GM21717 (cell line): ENCODE measurements at regions not wholly inside any gene's neighbourhood (a gene's known extent, or its start where the extent isn't known, plus 50 kb on each side); places are given as distances from the start of the nearest gene placed in this dataset.

Experiments used
- ATAC-seq: cut with Tn5 transposase; IDR thresholded peaks from one replicate; pipeline ENCODE4 v1.9.1; 2021; ENCODE audit warnings: mild to moderate bottlenecking, moderate library complexity; ENCODE audit not compliant: unreplicated experiment

GRCh38 chr5:103464835-103465484 is 97.6 kb downstream of the NUDT12 start:
- ATAC-seq = no peak

GRCh38 chr5:103463261-103463660 is 99.3 kb downstream of the NUDT12 start:
- no peak for ATAC-seq

- ATAC-seq = no peak
These were observed 101.3 kb downstream of the NUDT12 start for GRCh38 chr5:103461243-103461642.

GRCh38 chr5:103458497-103459040 is 104.0 kb downstream of the NUDT12 start:
- no peak for ATAC-seq

GRCh38 chr5:103456476-103456875 is 106.1 kb downstream of the NUDT12 start:
- no peak for ATAC-seq

GRCh38 chr5:103455796-103456195 is 106.8 kb downstream of the NUDT12 start:
- ATAC-seq = no peak

GRCh38 chr5:103454770-103455169 is 107.8 kb downstream of the NUDT12 start:
- ATAC-seq = no peak

GRCh38 chr5:103452666-103453065 is 109.9 kb downstream of the NUDT12 start:
- ATAC-seq = no peak

GRCh38 chr5:103452089-103452488 is 110.5 kb downstream of the NUDT12 start:
- ATAC-seq = no peak

- ATAC-seq = no peak
These were observed 111.3 kb downstream of the NUDT12 start for GRCh38 chr5:103451261-103451660.

- ATAC-seq = no peak
These were observed 112.1 kb downstream of the NUDT12 start for GRCh38 chr5:103450333-103451061.

- ATAC-seq = no peak
These were observed 115.8 kb downstream of the NUDT12 start for GRCh38 chr5:103446813-103447212.

GRCh38 chr5:103445426-103446035 is 117.1 kb downstream of the NUDT12 start:
- ATAC-seq = no peak

- ATAC-seq = peak; percentile 87
These were observed 118.1 kb downstream of the NUDT12 start for GRCh38 chr5:103444333-103445038.

- ATAC-seq = no peak
These were observed 119.8 kb downstream of the NUDT12 start for GRCh38 chr5:103442750-103443149.

GRCh38 chr5:103441523-103441922 is 121.1 kb downstream of the NUDT12 start:
- ATAC-seq = no peak

GRCh38 chr5:103439007-103439406 is 123.6 kb downstream of the NUDT12 start:
- ATAC-seq = no peak

GRCh38 chr5:103436656-103437055 is 125.9 kb downstream of the NUDT12 start:
- ATAC-seq = no peak

GRCh38 chr5:103436112-103436511 is 126.5 kb downstream of the NUDT12 start:
- no peak for ATAC-seq

- no peak for ATAC-seq
These were observed 127.3 kb downstream of the NUDT12 start for GRCh38 chr5:103435136-103435889.
